ENCODE measurements at regions not wholly inside any gene's neighbourhood (a gene's known extent, or its start where the extent isn't known, plus 50 kb on each side); places are given as distances from the start of the nearest gene placed in this dataset.

DNA sequence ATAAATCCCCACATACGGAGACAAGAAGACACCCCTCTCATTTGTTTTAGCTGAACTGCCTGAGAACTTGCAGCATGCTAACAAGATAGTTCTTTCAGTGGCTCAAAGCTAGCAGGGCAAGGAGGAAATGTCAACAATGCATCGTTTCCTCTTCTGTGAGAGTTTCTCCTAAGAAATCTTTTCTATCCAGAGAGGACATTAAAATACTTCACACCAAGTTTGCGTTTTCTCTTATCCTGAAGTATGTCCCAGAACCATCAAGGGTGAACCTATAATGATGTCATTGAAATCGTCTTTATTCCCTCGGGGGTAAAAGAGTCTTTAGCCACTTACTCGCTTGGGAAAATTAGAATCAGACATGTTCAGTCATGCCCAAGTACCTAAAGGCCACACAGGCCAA lies 541.7 kb upstream of the MDFIC2 start:
- peaks cover 0 to 10% of the 10 kb centered on the region in 2 experiments; a peak in 2 of 4 replicates for H3K9me3 ChIP-seq (ENCODE audit: control insufficient read depth in 1 of 2, insufficient read depth in 1 of 2, low read depth in 1 of 2, low read length in 2 of 2)
- H3K27ac ChIP-seq (ENCODE audit: low read depth, low read length) = no peak overlapping the region
- RAD21 ChIA-PET (ENCODE audit: low non-redundant PET in 1 of 2, low total read pairs in 2 of 2, uncharacterized antibody in 2 of 2, unreplicated experiment in 2 of 2) = no interaction called here
- peaks cover 2 to 6% of the 10 kb centered on the region in 2 experiments; a peak in 2 of 4 replicates for H3K4me1 ChIP-seq (ENCODE audit: control insufficient read depth in 1 of 2, insufficient read depth in 2 of 2, low read length in 2 of 2)
- no peaks in the 10 kb centered on the region for H3K27me3 ChIP-seq (ENCODE audit: insufficient read depth, low read length)
- intact Hi-C loops (cut with micrococcal nuclease) = no loop called here
- TF ChIP-seq, protein P1, sequence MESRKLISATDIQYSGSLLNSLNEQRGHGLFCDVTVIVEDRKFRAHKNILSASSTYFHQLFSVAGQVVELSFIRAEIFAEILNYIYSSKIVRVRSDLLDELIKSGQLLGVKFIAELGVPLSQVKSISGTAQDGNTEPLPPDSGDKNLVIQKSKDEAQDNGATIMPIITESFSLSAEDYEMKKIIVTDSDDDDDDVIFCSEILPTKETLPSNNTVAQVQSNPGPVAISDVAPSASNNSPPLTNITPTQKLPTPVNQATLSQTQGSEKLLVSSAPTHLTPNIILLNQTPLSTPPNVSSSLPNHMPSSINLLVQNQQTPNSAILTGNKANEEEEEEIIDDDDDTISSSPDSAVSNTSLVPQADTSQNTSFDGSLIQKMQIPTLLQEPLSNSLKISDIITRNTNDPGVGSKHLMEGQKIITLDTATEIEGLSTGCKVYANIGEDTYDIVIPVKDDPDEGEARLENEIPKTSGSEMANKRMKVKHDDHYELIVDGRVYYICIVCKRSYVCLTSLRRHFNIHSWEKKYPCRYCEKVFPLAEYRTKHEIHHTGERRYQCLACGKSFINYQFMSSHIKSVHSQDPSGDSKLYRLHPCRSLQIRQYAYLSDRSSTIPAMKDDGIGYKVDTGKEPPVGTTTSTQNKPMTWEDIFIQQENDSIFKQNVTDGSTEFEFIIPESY (IDR thresholded peaks at IDR 0.05; ENCODE audit: extremely low read depth, insufficient replicate concordance, low read length) = no peak
- no peak for TF ChIP-seq ATF3 (IDR thresholded peaks at IDR 0.05)
- no peak for TF ChIP-seq REST (IDR thresholded peaks at IDR 0.05; ENCODE audit: low read depth)
- TF ChIP-seq ZNF274 (IDR thresholded peaks at IDR 0.05; ENCODE audit: low read depth, low read length) = no peak
- no peak for TF ChIP-seq RAD21 (IDR thresholded peaks at IDR 0.05; ENCODE audit: low read depth)
- no peak for TF ChIP-seq CTCF (IDR thresholded peaks at IDR 0.05 in 2 of 3, conservative IDR thresholded peaks at IDR 0.05 in 1 of 3; ENCODE audit: borderline replicate concordance in 1 of 3, insufficient read depth in 1 of 3, low read depth in 2 of 3, low read length in 2 of 3)
- no peak for TF ChIP-seq EGR1 (IDR thresholded peaks at IDR 0.05; ENCODE audit: low read depth)
- TF ChIP-seq SIN3A (IDR thresholded peaks at IDR 0.05; ENCODE audit: low read depth) = no peak
- ATAC-seq = no peak
- no peak overlapping the region for H3K9ac ChIP-seq (ENCODE audit: low read length)
- H3K4me2 ChIP-seq (ENCODE audit: low read length) = no peak overlapping the region
- H2AFZ ChIP-seq (ENCODE audit: low read depth, low read length, poor library complexity, severe bottlenecking) = no peak overlapping the region
- no peak overlapping the region for H3K4me3 ChIP-seq (replicated peaks in 1 of 2; ENCODE audit: low read depth in 1 of 2, low read length in 2 of 2)
- no peaks in the 10 kb centered on the region for H4K20me1 ChIP-seq (ENCODE audit: insufficient read depth)
- DNase-seq (ENCODE audit: low read depth, low spot score) = no peak
- POLR2A ChIA-PET = no interaction called here
- H3K79me2 ChIP-seq (ENCODE audit: insufficient read depth, low read length) = no peaks in the 10 kb centered on the region
- no TSS peak for BruUV-seq (replicated peaks)
- CTCF ChIA-PET = no interaction called here
- H3K9me2 ChIP-seq (ENCODE audit: insufficient read depth) = no peaks in the 10 kb centered on the region
- no peaks in the 10 kb centered on the region for H3K36me3 ChIP-seq (ENCODE audit: control insufficient read depth in 1 of 2, insufficient read depth in 2 of 2, low read length in 2 of 2)
